ENCODE measurements at regions not wholly inside any gene's neighbourhood (a gene's known extent, or its start where the extent isn't known, plus 50 kb on each side); places are given as distances from the start of the nearest gene placed in this dataset.

- DNase-seq (ENCODE audit: low read depth in 2 of 2) = peak; percentile 35 to 70
- no peak for TF ChIP-seq CTCF (IDR thresholded peaks at IDR 0.05; ENCODE audit: low read depth, low read length)
- H3K4me3 ChIP-seq (replicated peaks in 1 of 2; ENCODE audit: low read depth in 2 of 2, low read length in 2 of 2) = no peak overlapping the region
These were observed 237.8 kb upstream of the GAS1 start for GRCh38 chr9:87184956-87185642.

- TF ChIP-seq CTCF (IDR thresholded peaks at IDR 0.05; ENCODE audit: low read depth, low read length) = no peak
- H3K4me3 ChIP-seq (replicated peaks in 1 of 2; ENCODE audit: low read depth in 2 of 2, low read length in 2 of 2) = no peak overlapping the region
- DNase-seq (ENCODE audit: low read depth in 2 of 2) = peak in 1 of 2 donors; percentile 72
These were observed 240.3 kb upstream of the GAS1 start for GRCh38 chr9:87187656-87188055.

- no peak for TF ChIP-seq CTCF (IDR thresholded peaks at IDR 0.05; ENCODE audit: low read depth, low read length)
- H3K4me3 ChIP-seq (replicated peaks in 1 of 2; ENCODE audit: low read depth in 2 of 2, low read length in 2 of 2) = no peak overlapping the region
- no peak for DNase-seq (ENCODE audit: low read depth in 2 of 2)
These were observed 241.7 kb upstream of the GAS1 start for GRCh38 chr9:87189006-87189405.

GRCh38 chr9:87193151-87193550, 245.8 kb upstream of the GAS1 start:
- no peak for DNase-seq (ENCODE audit: low read depth in 2 of 2)
- no peak overlapping the region for H3K4me3 ChIP-seq (replicated peaks in 1 of 2; ENCODE audit: low read depth in 2 of 2, low read length in 2 of 2)
- TF ChIP-seq CTCF (IDR thresholded peaks at IDR 0.05; ENCODE audit: low read depth, low read length) = no peak

- peak; percentile 83 to 90 for DNase-seq (ENCODE audit: low read depth in 2 of 2)
- no peak for TF ChIP-seq CTCF (IDR thresholded peaks at IDR 0.05; ENCODE audit: low read depth, low read length)
- H3K4me3 ChIP-seq (replicated peaks in 1 of 2; ENCODE audit: low read depth in 2 of 2, low read length in 2 of 2) = no peak overlapping the region
These were observed 246.9 kb upstream of the GAS1 start for GRCh38 chr9:87193925-87194868.

GRCh38 chr9:87195306-87195705, 248.0 kb upstream of the GAS1 start:
- H3K4me3 ChIP-seq (replicated peaks in 1 of 2; ENCODE audit: low read depth in 2 of 2, low read length in 2 of 2) = no peak overlapping the region
- DNase-seq (ENCODE audit: low read depth in 2 of 2) = peak in 1 of 2 donors; percentile 36
- no peak for TF ChIP-seq CTCF (IDR thresholded peaks at IDR 0.05; ENCODE audit: low read depth, low read length)
